ENCODE measurements at regions not wholly inside any gene's neighbourhood (a gene's known extent, or its start where the extent isn't known, plus 50 kb on each side); places are given as distances from the start of the nearest gene placed in this dataset.

DNA sequence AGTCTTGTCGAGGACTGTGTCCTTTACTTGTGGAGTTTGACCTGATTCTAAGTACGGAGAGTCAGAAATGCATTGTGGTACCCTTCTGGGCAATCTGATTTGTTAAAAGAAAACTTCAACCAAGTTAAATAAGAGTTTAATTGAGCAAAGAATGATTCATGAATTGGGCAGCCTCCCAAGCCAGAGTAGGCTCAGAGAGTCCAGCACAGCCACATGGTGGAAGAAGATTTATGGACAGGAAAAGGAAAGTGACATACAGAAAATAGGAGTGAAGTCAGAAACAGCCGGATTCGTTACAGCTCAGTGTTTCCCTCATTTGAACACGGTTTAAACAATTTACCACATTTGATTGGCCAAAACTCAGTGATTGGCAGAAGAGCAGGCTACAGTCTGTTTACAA is 329.2 kb downstream of the DHX35 start:
- Histone ChIP-seq H3K9me3 (ENCODE audit: low read depth) (no peaks in the 10 kb centered on the region), H3K4me1 (ENCODE audit: insufficient read depth) (no peaks in the 10 kb centered on the region; the same call in 1 of the 2 replicates), H3K79me2 (ENCODE audit: insufficient read depth) (no peaks in the 10 kb centered on the region), H3K36me3 (ENCODE audit: low read depth) (no peaks in the 10 kb centered on the region), H3K4me2 (ENCODE audit: unreplicated experiment) (no peak overlapping the region), H3F3A (ENCODE audit: insufficient read depth) (peaks cover 3% of the 10 kb centered on the region; the same call in 1 of the 2 replicates), H3K9me2 (ENCODE audit: insufficient read depth) (no peaks in the 10 kb centered on the region), H3K27me3 (replicated peaks; ENCODE audit: insufficient read depth) (no peaks in the 10 kb centered on the region), H3K9ac (no peak overlapping the region), H3K27ac (no peak overlapping the region), H4K20me1 (ENCODE audit: insufficient read depth) (no peaks in the 10 kb centered on the region), H2AFZ (no peak overlapping the region), H3K4me3 (no peak overlapping the region)
- TF ChIP-seq EZH2 (IDR thresholded peaks at IDR 0.05; ENCODE audit: insufficient read depth, poor library complexity, severe bottlenecking) = no peak
- TF ChIP-seq EZH2phosphoT487 (IDR thresholded peaks at IDR 0.05; ENCODE audit: insufficient read depth, low read depth) = no peak
- peak; percentile 46 for DNase-seq
- in situ Hi-C loops (cut with MboI) = no loop called here
- WGBS, 2 experiments (ENCODE audit: low coverage in 1 of 2, low lambda C conversion rate in 2 of 2, missing lambda C conversion rate in 2 of 2) = 3% methylated on average over 5 of the region's 5 CpGs

DNA sequence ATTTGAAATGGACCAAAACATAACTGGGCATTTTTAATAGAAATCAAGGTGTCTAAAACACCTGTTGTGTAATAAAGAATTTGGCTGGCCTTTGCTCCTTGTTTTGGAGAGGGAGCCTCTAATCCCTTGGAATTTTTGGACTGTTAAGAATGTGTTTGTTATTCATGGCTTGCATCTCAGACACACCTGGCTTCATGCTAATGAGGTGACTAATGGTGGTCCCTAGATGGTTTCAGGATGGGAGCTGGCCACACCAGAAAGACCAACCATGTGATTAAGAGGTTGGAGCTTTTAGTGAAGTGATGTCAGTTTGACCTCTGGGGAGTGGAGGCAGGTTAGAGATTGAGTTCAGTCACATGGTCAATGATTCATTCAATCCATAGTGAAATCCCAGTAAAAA is 328.4 kb downstream of the DHX35 start:
- no peak overlapping the region for H3K9ac ChIP-seq
- H2AFZ ChIP-seq = no peak overlapping the region
- no peaks in the 10 kb centered on the region for H3K36me3 ChIP-seq (ENCODE audit: low read depth)
- H3K27me3 ChIP-seq (replicated peaks; ENCODE audit: insufficient read depth) = no peaks in the 10 kb centered on the region
- H3K9me2 ChIP-seq (ENCODE audit: insufficient read depth) = no peaks in the 10 kb centered on the region
- no peak overlapping the region for H3K27ac ChIP-seq
- H3K9me3 ChIP-seq (ENCODE audit: low read depth) = no peaks in the 10 kb centered on the region
- H3K4me2 ChIP-seq (ENCODE audit: unreplicated experiment) = no peak overlapping the region
- H3F3A ChIP-seq (ENCODE audit: insufficient read depth) = peaks cover 3% of the 10 kb centered on the region; the same call in 1 of the 2 replicates
- no peaks in the 10 kb centered on the region for H3K79me2 ChIP-seq (ENCODE audit: insufficient read depth)
- in situ Hi-C loops (cut with MboI) = no loop called here
- no peak for DNase-seq
- no peak for TF ChIP-seq EZH2 (IDR thresholded peaks at IDR 0.05; ENCODE audit: insufficient read depth, poor library complexity, severe bottlenecking)
- no peak for TF ChIP-seq EZH2phosphoT487 (IDR thresholded peaks at IDR 0.05; ENCODE audit: insufficient read depth, low read depth)
- no peaks in the 10 kb centered on the region for H4K20me1 ChIP-seq (ENCODE audit: insufficient read depth)
- H3K4me3 ChIP-seq = no peak overlapping the region
- no peaks in the 10 kb centered on the region; the same call in 1 of the 2 replicates for H3K4me1 ChIP-seq (ENCODE audit: insufficient read depth)

DNA sequence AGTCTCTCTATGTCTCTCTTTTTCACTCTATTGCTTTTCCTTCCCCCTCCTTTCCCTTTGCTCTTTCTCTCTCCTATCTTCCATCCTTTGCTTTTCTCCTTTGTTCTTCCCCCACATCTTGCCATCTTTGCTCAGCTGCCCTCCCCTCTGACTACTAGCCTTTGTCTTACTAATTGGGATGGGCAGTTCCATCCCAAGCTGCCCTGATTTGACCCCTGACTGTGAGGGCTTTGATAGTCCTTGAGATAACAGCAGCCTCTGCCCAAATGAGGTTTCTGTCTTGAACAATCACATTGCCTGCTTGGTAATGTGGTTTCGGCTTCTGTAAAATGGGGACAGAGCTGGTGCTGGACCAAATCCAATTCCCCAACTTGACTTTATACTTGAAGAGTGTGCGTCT is 327.7 kb downstream of the DHX35 start:
- no peak overlapping the region for H3K27ac ChIP-seq
- no peaks in the 10 kb centered on the region for H3K79me2 ChIP-seq (ENCODE audit: insufficient read depth)
- no peak overlapping the region for H2AFZ ChIP-seq
- no peak for TF ChIP-seq EZH2phosphoT487 (IDR thresholded peaks at IDR 0.05; ENCODE audit: insufficient read depth, low read depth)
- no peak for TF ChIP-seq EZH2 (IDR thresholded peaks at IDR 0.05; ENCODE audit: insufficient read depth, poor library complexity, severe bottlenecking)
- H3K4me2 ChIP-seq (ENCODE audit: unreplicated experiment) = no peak overlapping the region
- H3K36me3 ChIP-seq (ENCODE audit: low read depth) = no peaks in the 10 kb centered on the region
- no peaks in the 10 kb centered on the region for H3K27me3 ChIP-seq (replicated peaks; ENCODE audit: insufficient read depth)
- H3K9me3 ChIP-seq (ENCODE audit: low read depth) = no peaks in the 10 kb centered on the region
- no peaks in the 10 kb centered on the region; the same call in 1 of the 2 replicates for H3K4me1 ChIP-seq (ENCODE audit: insufficient read depth)
- no peaks in the 10 kb centered on the region for H3K9me2 ChIP-seq (ENCODE audit: insufficient read depth)
- H3F3A ChIP-seq (ENCODE audit: insufficient read depth) = peaks cover 3% of the 10 kb centered on the region; the same call in 1 of the 2 replicates
- no peaks in the 10 kb centered on the region for H4K20me1 ChIP-seq (ENCODE audit: insufficient read depth)
- 83 to 88% methylated on average over 2 of the region's 2 CpGs for WGBS, 2 experiments (ENCODE audit: low coverage in 1 of 2, low lambda C conversion rate in 2 of 2, missing lambda C conversion rate in 2 of 2)
- no peak overlapping the region for H3K9ac ChIP-seq
- in situ Hi-C loops (cut with MboI) = no loop called here
- H3K4me3 ChIP-seq = no peak overlapping the region
- no peak for DNase-seq

DNA sequence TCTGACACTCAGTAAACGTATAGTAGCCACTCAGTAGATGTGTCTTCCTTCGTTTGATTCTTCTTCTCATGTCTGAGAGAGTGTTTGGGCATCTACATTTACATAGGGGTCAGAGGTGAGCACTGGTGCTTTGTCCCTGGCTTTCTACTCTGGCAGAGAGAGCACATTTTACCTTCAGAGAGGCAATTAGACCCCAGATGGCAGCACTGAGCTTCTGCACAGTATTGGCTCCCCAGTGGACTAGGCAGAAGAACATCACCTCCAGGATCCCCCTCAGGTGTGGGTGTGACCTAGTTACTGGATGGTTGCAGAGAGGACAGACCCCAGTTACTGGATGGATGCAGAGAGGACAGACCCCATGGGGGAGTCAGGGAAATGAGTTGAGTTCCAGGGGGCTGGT is 327.2 kb downstream of the DHX35 start:
- Histone ChIP-seq H3K4me2 (ENCODE audit: unreplicated experiment) (no peak overlapping the region), H3K27me3 (replicated peaks; ENCODE audit: insufficient read depth) (no peaks in the 10 kb centered on the region), H3K4me1 (ENCODE audit: insufficient read depth) (no peaks in the 10 kb centered on the region; the same call in 1 of the 2 replicates), H3K9ac (no peak overlapping the region), H2AFZ (no peak overlapping the region), H3K9me2 (ENCODE audit: insufficient read depth) (no peaks in the 10 kb centered on the region), H3K36me3 (ENCODE audit: low read depth) (no peaks in the 10 kb centered on the region), H3K27ac (no peak overlapping the region), H3F3A (ENCODE audit: insufficient read depth) (peaks cover 3% of the 10 kb centered on the region; the same call in 1 of the 2 replicates), H3K4me3 (no peak overlapping the region), H4K20me1 (ENCODE audit: insufficient read depth) (no peaks in the 10 kb centered on the region), H3K9me3 (ENCODE audit: low read depth) (no peaks in the 10 kb centered on the region), H3K79me2 (ENCODE audit: insufficient read depth) (no peaks in the 10 kb centered on the region)
- 18 to 27% methylated on average over 2 of the region's 2 CpGs for WGBS, 2 experiments (ENCODE audit: low coverage in 1 of 2, low lambda C conversion rate in 2 of 2, missing lambda C conversion rate in 2 of 2)
- TF ChIP-seq EZH2 (IDR thresholded peaks at IDR 0.05; ENCODE audit: insufficient read depth, poor library complexity, severe bottlenecking) (no peak), EZH2phosphoT487 (IDR thresholded peaks at IDR 0.05; ENCODE audit: insufficient read depth, low read depth) (no peak)
- in situ Hi-C loops (cut with MboI) = no loop called here
- DNase-seq = no peak

DNA sequence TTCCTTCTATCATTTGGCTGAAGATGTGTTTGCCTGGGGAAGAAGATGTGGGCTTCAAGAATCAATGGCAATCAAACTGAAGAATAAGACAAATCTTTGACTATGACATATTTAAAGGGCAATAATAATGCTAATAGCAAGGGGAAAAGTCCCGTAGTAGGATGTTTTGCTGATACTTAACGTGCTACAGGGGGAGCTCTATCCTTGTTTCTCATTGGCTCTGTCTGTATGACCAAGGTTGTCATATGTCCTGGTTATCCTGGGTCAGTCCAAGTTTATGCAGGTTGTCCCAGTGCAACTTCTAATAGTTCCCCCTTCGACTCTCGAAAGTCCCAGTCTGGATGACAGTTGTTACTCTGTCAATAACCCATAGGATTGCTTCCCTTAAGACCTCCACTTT is 321.3 kb downstream of the DHX35 start:
- Histone ChIP-seq H3K36me3 (ENCODE audit: low read depth) (no peaks in the 10 kb centered on the region), H3K4me2 (ENCODE audit: unreplicated experiment) (no peak overlapping the region), H3K27me3 (replicated peaks; ENCODE audit: insufficient read depth) (no peaks in the 10 kb centered on the region), H3K4me1 (ENCODE audit: insufficient read depth) (no peaks in the 10 kb centered on the region), H3K79me2 (ENCODE audit: insufficient read depth) (no peaks in the 10 kb centered on the region), H3K27ac (no peak overlapping the region), H4K20me1 (ENCODE audit: insufficient read depth) (no peaks in the 10 kb centered on the region), H3K9ac (no peak overlapping the region), H3F3A (ENCODE audit: insufficient read depth) (no peaks in the 10 kb centered on the region), H2AFZ (no peak overlapping the region), H3K9me3 (ENCODE audit: low read depth) (no peaks in the 10 kb centered on the region), H3K4me3 (no peak overlapping the region), H3K9me2 (ENCODE audit: insufficient read depth) (no peaks in the 10 kb centered on the region)
- in situ Hi-C loops (cut with MboI) = no loop called here
- WGBS, 2 experiments (ENCODE audit: low coverage in 1 of 2, low lambda C conversion rate in 2 of 2, missing lambda C conversion rate in 2 of 2) = 46 to 56% methylated on average over 4 of the region's 4 CpGs
- DNase-seq = no peak
- TF ChIP-seq EZH2 (IDR thresholded peaks at IDR 0.05; ENCODE audit: insufficient read depth, poor library complexity, severe bottlenecking) (no peak), EZH2phosphoT487 (IDR thresholded peaks at IDR 0.05; ENCODE audit: insufficient read depth, low read depth) (no peak)
